NCI-H1048 (cell line): ENCODE measurements at regions not wholly inside any gene's neighbourhood (a gene's known extent, or its start where the extent isn't known, plus 50 kb on each side); places are given as distances from the start of the nearest gene placed in this dataset.

Source experiments
- DNase-seq: peaks from one replicate; lab custom pipeline; 2025; lab: John Stamatoyannopoulos, UW

GRCh38 chr4:123939621-123940020, 543.0 kb downstream of the SPRY1 start:
- no peak for DNase-seq

GRCh38 chr4:123940604-123941003, 544.0 kb downstream of the SPRY1 start:
- DNase-seq: no peak

- no peak for DNase-seq
Observed at GRCh38 chr4:123941306-123941705, 544.7 kb downstream of the SPRY1 start.

GRCh38 chr4:123943976-123944375, 547.4 kb downstream of the SPRY1 start:
- no peak for DNase-seq

GRCh38 chr4:123945301-123945700, 548.7 kb downstream of the SPRY1 start:
- no peak for DNase-seq

- no peak for DNase-seq
Observed at GRCh38 chr4:123950530-123950929, 553.9 kb downstream of the SPRY1 start.

- no peak for DNase-seq
Observed at GRCh38 chr4:123952530-123953274, 556.1 kb downstream of the SPRY1 start.

GRCh38 chr4:123953566-123953965, 557.0 kb downstream of the SPRY1 start:
- no peak for DNase-seq

- DNase-seq: no peak
Observed at GRCh38 chr4:123954220-123954619, 557.6 kb downstream of the SPRY1 start.

- DNase-seq: no peak
Observed at GRCh38 chr4:123955167-123955800, 558.7 kb downstream of the SPRY1 start.

- no peak for DNase-seq
Observed at GRCh38 chr4:123956204-123956603, 559.6 kb downstream of the SPRY1 start.

GRCh38 chr4:123966990-123967769, 570.6 kb downstream of the SPRY1 start:
- DNase-seq: no peak

GRCh38 chr4:123972031-123972430, 575.4 kb downstream of the SPRY1 start:
- DNase-seq: no peak

- peak; percentile 32 for DNase-seq
Observed at GRCh38 chr4:123974386-123975149, 578.0 kb downstream of the SPRY1 start.

GRCh38 chr4:123976285-123976684, 579.7 kb downstream of the SPRY1 start:
- DNase-seq: no peak

GRCh38 chr4:123976819-123977218, 580.2 kb downstream of the SPRY1 start:
- DNase-seq: no peak

- no peak for DNase-seq
Observed at GRCh38 chr4:123977641-123978081, 581.1 kb downstream of the SPRY1 start.

GRCh38 chr4:123978637-123979036, 582.0 kb downstream of the SPRY1 start:
- DNase-seq: no peak

- DNase-seq: no peak
Observed at GRCh38 chr4:123980736-123981300, 584.2 kb downstream of the SPRY1 start.

- no peak for DNase-seq
Observed at GRCh38 chr4:123984886-123985285, 588.3 kb downstream of the SPRY1 start.

- peak; percentile 38 for DNase-seq
Observed at GRCh38 chr4:123986268-123986798, 589.7 kb downstream of the SPRY1 start.
